ENCODE measurements at regions not wholly inside any gene's neighbourhood (a gene's known extent, or its start where the extent isn't known, plus 50 kb on each side); places are given as distances from the start of the nearest gene placed in this dataset.
"Not testable (repeated sequence)": the region's sequence is repeated elsewhere in the genome, so short reads cannot be mapped to it uniquely, and the experiment has no call there.

DNA sequence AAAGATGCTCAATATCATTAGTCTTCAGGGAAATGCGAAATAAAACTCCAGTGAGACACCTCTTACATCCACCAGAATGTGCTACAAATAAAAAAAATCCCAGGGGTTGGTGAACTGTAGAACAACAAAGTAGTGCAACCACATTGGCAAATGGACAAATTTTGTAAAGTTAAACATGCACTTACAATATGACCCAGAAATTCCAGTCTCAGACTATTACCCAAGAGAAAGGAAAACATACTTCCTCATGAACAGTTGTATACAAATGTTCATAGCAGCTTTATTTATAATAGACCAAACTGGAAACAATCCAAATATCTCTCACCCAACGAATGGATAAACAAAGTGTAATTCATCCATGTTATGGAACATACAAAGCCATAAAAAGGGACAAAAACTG is 239.5 kb downstream of the ABCC12 start:
- no peak for DNase-seq (ENCODE audit: low read depth in 2 of 2)

DNA sequence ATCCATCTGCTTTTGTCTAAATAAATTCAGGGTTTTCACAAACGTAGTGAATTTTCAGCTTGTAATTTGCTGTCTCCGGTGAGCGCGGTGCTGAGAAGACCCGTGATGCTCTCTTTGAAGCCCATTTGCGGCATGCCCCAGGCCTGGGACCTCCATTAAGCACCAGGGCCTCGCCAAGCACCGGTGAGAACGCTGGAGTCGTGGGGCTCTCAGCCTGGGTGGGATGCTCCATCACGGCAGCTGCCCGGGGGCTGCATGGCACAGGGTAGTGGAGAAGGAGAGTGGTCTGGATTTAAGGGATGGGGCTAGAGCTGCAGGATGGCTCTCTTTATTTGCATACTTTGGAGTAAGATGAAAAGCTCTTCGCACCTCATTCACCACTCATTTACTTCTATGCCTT is 248.7 kb downstream of the ABCC12 start:
- no peak for DNase-seq (ENCODE audit: low read depth in 2 of 2)

GRCh38 chr16:47905771-47906170 is 250.0 kb downstream of the ABCC12 start:
- DNase-seq (ENCODE audit: low read depth in 2 of 2): no peak

GRCh38 chr16:47904691-47905090 is 251.1 kb downstream of the ABCC12 start:
- no peak for DNase-seq (ENCODE audit: low read depth in 2 of 2)

GRCh38 chr16:47903470-47903869 is 252.3 kb downstream of the ABCC12 start:
- DNase-seq (ENCODE audit: low read depth in 2 of 2): no peak

DNA sequence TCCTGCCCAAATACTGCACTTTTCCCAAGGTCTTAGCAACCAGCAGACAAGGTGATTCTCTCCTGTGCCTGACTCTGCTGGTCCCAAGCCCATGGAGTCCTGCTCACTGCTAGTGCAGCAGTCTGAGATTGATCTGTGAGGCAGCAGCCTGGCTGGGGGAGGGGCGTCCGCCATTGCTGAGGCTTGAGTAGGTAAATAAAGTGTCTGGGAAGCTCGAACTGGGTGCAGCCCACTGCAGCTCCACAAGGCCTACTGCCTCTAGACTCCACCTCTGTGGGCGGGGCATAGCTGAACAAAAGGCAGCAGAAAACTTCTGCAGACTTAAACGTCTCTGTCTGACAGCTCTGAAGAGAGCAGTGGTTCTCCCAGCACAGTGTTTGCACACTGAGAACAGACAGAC is 258.7 kb downstream of the ABCC12 start:
- not testable (repeated sequence) for DNase-seq (ENCODE audit: low read depth in 2 of 2)

DNA sequence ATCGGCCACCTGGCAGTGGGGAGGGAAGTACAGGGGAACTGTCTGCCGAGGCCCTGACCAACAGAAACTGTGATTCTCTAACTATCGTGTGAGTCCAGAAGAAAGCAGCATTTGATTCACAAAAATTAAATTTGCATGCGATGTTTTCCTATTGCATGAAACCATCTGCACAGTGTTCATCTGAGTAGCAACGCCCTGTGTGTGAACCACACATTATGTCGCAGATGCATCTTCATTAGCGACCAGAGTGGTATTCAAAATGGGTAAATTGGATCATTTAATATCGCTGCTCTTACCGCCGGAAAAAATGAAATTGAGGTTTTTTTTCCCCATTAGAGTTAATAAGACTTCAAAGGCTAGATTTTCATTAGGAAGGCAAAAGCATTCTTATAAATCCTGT is 260.6 kb downstream of the ABCC12 start:
- DNase-seq (ENCODE audit: low read depth in 2 of 2): no peak

- no peak for DNase-seq (ENCODE audit: low read depth in 2 of 2)
These were observed 262.8 kb downstream of the ABCC12 start for GRCh38 chr16:47892999-47893398.

GRCh38 chr16:47888734-47889133 is 267.1 kb downstream of the ABCC12 start:
- no peak for DNase-seq (ENCODE audit: low read depth in 2 of 2)

DNA sequence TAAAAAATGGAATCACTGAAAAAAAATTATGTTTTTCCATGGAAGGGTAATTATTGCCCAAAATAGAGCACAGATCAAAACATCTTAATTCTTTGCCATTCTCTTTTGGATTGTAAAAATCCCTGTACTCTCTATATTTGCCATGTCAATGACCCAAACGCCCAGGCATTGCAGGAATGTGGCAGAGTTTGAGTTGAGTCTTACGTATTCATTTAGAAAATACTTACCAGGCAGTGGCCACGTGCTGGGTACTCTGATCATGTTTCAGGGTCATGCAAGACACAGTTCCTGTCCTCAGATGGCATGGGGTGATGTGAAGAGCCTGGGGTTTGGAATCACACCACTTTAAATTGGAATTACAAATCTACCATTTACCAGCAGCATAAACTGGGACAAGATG is 267.7 kb downstream of the ABCC12 start:
- no peak for DNase-seq (ENCODE audit: low read depth in 2 of 2)

DNA sequence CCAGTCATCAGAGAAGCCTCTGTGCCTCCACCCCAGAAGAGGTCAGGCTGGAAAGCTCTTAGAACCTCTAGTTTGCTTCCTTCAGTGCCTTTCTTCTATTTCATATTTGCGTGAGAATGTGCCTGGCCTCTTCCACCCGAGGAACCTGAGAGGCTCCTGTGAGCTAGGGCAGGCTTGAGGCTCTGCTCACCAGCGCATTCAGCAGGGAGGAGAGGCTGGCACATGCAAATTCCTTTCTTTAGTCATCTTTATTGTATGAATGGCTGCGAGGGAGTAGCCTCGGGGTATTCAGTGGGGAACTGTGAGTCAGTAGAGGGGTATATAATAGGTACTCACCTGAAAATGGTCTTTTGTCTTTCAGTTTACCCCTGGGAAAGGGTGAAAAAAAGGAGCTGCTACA is 268.3 kb downstream of the ABCC12 start:
- no peak for DNase-seq (ENCODE audit: low read depth in 2 of 2)

GRCh38 chr16:47886631-47887415 is 269.0 kb downstream of the ABCC12 start:
- DNase-seq (ENCODE audit: low read depth in 2 of 2): no peak

DNA sequence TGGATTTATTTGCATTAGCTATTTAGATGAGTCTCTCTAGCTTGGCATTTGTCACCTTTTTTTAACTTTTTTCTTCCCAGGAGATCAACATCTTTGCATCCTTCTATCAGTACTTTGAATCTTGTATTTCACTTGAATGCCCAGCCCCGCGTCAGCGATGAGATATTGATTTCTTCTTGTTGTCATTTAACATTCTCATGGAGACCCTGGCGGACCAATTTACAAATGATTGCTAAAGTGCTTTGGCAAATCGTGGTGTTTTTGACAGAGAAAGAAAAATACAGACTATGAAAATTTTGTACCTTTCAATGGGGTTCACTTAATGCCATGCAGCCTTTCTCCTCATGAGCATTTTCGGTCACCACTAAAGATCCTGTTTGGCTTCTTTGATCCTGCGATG is 269.7 kb downstream of the ABCC12 start:
- no peak for DNase-seq (ENCODE audit: low read depth in 2 of 2)

DNA sequence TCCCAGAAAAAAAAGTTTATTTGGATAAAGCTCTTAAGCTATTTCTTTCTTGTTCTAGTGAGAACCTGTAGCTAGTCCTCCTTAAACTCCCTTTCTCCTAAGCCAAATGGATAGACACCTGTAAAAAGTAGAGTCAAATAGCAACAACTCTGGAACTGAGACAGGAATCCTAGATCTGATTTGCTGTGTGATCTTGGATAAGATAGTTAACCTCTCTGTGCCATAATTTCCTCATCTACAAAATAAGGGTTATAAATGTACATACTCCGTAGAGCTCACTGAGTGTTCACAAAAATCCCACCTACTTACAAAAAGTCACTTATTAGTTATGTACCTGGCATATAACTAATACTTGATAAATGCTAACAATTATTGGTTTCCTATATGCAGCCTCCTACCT is 270.3 kb downstream of the ABCC12 start:
- DNase-seq (ENCODE audit: low read depth in 2 of 2): no peak

DNA sequence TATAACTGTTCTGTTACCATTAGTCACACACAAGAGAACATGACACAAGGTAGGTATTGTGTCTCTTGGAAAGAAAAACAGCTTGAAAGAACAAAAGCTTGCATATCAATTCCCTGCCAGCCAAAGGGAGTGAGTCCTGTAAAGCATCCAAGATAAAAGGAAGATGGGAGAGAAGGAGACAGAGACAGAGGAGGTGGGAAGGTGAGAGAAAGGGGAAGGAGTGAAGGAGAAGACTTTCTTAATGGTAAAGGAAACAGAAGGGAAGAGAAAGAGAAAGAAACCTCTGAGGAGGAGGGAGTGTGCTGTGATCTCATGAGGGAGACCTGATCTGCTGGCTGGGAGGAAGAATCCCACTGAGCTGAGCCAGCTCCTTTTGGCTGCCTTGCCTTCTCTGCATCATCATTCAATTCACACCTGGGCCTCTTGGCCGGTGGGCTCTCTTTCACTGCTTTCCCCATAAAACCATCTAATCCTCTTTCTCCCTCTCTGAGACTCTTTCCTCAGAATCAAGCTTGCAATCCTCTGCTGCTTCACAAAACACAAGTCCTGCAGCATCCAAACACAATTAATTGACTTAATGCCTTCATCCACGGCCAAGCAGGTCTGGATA is 271.6 kb downstream of the ABCC12 start:
- no peak for DNase-seq (ENCODE audit: low read depth in 2 of 2)

DNA sequence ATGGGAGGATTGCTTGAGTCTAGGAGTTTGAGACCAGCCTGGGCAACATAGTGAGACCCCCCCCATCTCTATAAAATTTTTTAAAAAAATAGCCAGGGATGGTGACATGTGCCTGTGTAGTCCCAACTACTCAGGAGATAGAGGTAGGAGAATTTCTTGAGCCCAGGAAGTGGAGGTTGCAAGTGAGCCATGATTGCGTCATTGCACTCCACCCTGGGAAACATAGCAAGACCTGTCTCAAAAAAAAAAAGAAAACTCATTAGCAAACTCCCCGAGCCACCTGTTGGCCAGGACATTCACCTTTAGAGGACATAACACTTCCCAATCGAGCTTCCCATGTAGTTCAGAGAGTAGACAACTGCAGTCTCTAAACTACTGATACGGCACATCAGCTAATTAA is 274.2 kb downstream of the ABCC12 start:
- DNase-seq (ENCODE audit: low read depth in 2 of 2): no peak

DNA sequence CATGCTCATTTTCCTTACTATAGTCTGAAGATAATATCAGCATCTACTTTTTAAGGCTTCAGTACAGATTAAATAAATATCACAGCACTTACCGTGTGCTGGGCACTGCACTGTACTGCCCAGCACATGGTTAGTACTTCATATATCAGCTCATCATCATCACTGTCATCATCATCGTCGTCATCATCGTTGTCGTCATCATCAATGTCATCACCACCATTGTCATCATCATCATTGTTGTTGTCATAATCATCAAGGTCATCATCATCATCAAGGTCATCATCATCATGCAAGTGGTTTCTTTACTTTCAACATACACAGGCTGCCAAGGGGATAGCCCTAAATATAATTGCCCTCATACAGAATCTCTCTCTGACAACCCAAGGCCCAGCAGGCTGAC is 275.1 kb downstream of the ABCC12 start:
- no peak for DNase-seq (ENCODE audit: low read depth in 2 of 2)

DNA sequence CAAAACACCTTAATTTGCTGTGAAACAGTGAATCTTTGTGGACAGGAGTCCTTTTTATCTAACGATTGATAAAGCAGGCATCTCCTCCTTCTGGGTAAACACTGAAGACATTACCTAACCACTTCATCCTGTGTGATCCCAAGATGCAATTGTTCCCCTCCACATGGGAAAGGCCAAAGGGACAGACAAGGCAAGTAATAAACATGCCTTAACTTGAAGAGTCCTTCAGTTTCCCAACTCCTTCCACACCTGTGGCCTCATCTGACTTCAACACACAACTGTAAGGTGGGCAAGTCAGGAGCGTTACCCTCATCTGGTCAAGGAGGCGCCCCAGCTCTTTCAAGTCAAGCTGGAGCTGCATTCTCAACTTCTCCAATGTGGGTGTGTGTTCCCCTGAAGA is 278.6 kb downstream of the ABCC12 start:
- DNase-seq (ENCODE audit: low read depth in 2 of 2): no peak

DNA sequence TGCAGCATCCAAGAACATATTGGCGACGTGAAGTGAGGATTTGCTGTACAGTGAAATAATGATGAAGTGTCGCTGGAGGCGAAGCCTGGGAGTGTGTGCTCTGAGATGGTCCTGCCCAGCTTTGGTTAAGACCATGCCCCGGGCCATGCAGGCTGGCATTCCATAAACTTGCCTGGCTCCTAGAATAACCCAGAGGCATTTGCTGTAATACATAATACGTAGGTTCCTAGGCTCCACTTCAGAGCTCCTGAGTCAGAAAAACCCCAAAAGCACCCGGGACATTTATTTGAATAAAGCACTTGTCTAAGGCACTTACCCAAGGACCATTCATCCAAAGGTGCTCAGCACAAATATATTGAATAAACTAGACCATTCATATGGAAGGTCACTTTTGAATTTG is 279.3 kb downstream of the ABCC12 start:
- DNase-seq (ENCODE audit: low read depth in 2 of 2): no peak

DNA sequence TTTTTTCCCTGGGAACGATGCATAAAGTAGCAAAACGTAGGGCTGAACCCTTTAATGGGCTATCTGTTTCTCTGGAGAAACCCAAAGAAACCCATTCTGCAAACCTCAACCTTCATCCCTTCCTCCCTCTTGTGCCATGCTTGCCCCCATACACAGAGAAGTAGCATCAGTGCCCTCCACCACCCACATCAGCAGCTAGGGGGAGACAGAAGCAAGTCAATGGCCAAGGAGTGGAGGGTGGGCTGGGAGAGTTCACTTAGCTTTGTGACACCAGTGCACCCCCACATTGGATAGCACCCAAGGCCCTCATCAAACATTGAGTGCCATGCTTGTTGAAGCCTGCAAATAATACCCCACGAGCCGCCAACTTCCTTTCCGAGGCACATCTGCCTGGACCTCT is 282.4 kb downstream of the ABCC12 start:
- DNase-seq (ENCODE audit: low read depth in 2 of 2): no peak

DNA sequence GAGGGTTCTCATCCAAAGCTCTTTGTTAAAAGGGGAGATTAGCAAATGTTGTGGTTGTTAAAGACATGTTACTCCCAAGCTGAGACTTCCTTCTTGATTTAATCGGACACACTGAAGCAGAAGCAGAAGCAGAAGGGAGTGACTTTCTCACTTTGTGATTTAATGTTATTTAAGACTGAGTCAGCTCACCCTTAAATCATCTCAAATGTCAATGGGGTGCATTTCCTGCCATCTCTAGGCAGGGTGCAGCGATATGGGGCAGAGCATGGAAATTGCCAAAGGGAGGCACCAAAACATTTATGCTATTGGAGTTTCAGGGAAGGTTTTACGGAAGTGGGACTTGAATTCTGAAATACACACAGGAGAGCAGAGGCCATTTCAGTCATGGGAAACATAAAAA is 283.6 kb downstream of the ABCC12 start:
- no peak for DNase-seq (ENCODE audit: low read depth in 2 of 2)

GRCh38 chr16:47866423-47866822 is 289.4 kb downstream of the ABCC12 start:
- no peak for DNase-seq (ENCODE audit: low read depth in 2 of 2)

- no peak for DNase-seq (ENCODE audit: low read depth in 2 of 2)
These were observed 290.4 kb downstream of the ABCC12 start for GRCh38 chr16:47865337-47865855.

Measured in lung microvascular endothelial cell (primary cell).